GM12878 (cell line): ENCODE measurements at regions not wholly inside any gene's neighbourhood (a gene's known extent, or its start where the extent isn't known, plus 50 kb on each side); places are given as distances from the start of the nearest gene placed in this dataset.

Source experiments
- ATAC-seq: fragments of 200-7000 bp; cut with Tn5 transposase; 3 replicates; pipeline ENCODE4 v1.9.1; 2020; ENCODE audit warnings: mild to moderate bottlenecking, moderate library complexity
- BruUV-seq: library from RNA; stranded (reverse); fragments of 400-500 nt; replicated peaks from 2 replicates; lab custom pipeline; 2021; lab: Mats Ljungman, UMichigan
- CTCF ChIA-PET: fragments of 300-600 bp; sonication (Branson Sonifier 250); formaldehyde crosslinking; extraction: SDS; loops from one replicate; lab custom pipeline; 2021; ENCODE audit warnings: inconsistent platforms; lab: Yijun Ruan, JAX
- POLR2A ChIA-PET: fragments of 350-600 bp; formaldehyde crosslinking; extraction: SDS; loops from one replicate; lab custom pipeline; 2021; ENCODE audit warnings: inconsistent platforms; lab: Charles Lee
- RAD21 ChIA-PET: fragments of 300-600 bp; sonication (Branson Sonifier 250); formaldehyde crosslinking; loops from one replicate; lab custom pipeline; 2023; ENCODE audit warnings: antibody characterized with exemption; ENCODE audit not compliant: unreplicated experiment; lab: Charles Lee
- SMC1A ChIA-PET: fragments of 300-600 bp; sonication (Branson Sonifier 250); formaldehyde crosslinking; loops from one replicate; lab custom pipeline; 2023; ENCODE audit not compliant: unreplicated experiment, uncharacterized antibody; lab: Charles Lee
- DNase-seq: peaks from one replicate; pipeline ENCODE4 v3.0.0-alpha.2; 2011; ENCODE audit warnings: low read depth, low spot score
- FAIRE-seq: peaks from 3 replicates; lab custom pipeline; 2011; peaks lifted over from hg19 to GRCh38; lab: Jason Lieb, UNC
- H2AFZ ChIP-seq: 2 replicates; pipeline ENCODE4 v1.6.0; 2011; ENCODE audit warnings: low read depth, low read length, control low read depth; ENCODE audit not compliant: control insufficient read depth
- H3K27ac ChIP-seq: 2 replicates; pipeline ENCODE4 v1.5.1; 2011; ENCODE audit warnings: control low read depth; ENCODE audit not compliant: control insufficient read depth, insufficient read depth
- H3K27me3 ChIP-seq, 2 experiments: replicated peaks in 1 of 2; 2 replicates each; pipeline versions ENCODE4 v1.6.0 to v1.6.1; 2011; ENCODE audit warnings: low read length in 1 of 2; ENCODE audit not compliant: control insufficient read depth in 2 of 2, insufficient read depth in 2 of 2
- H3K36me3 ChIP-seq, 2 experiments: 2 replicates each; pipeline ENCODE4 v1.5.1; 2011; ENCODE audit warnings: low read length in 1 of 2; ENCODE audit not compliant: control insufficient read depth in 2 of 2, insufficient read depth in 2 of 2
- H3K4me1 ChIP-seq: 2 replicates; pipeline ENCODE4 v1.6.1; 2011; ENCODE audit warnings: mild to moderate bottlenecking, low read length, moderate library complexity, mixed read lengths; ENCODE audit not compliant: control insufficient read depth, insufficient read depth
- H3K4me2 ChIP-seq: 2 replicates; pipeline ENCODE4 v1.6.0; 2011; ENCODE audit warnings: control low read depth; ENCODE audit not compliant: control insufficient read depth, insufficient read depth
- H3K4me3 ChIP-seq: fragments of 200-600 bp; sonication (generic); 2 replicates; pipeline ENCODE4 v1.5.1; 2016
- H3K79me2 ChIP-seq: 2 replicates; pipeline ENCODE4 v1.6.0; 2011; ENCODE audit warnings: low read length; ENCODE audit not compliant: control insufficient read depth, insufficient read depth
- H3K9ac ChIP-seq: 2 replicates; pipeline ENCODE4 v1.8.0; 2011; ENCODE audit warnings: low read length, control low read depth, mixed read lengths; ENCODE audit not compliant: control insufficient read depth, insufficient read depth
- H3K9me3 ChIP-seq: replicated peaks from 3 replicates; pipeline ENCODE4 v1.5.1; 2011; ENCODE audit warnings: mild to moderate bottlenecking, low read length; ENCODE audit not compliant: control insufficient read depth, insufficient read depth
- H4K20me1 ChIP-seq: 2 replicates; pipeline ENCODE4 v1.6.0; 2011; ENCODE audit not compliant: control insufficient read depth, insufficient read depth
- BCLAF1 ChIP-seq: fragments of 450-650 bp; IDR thresholded peaks from 2 replicates; pipeline ENCODE4 v1.6.1; 2017; ENCODE audit warnings: antibody characterized with exemption, mild to moderate bottlenecking, moderate library complexity
- CUX1 ChIP-seq: IDR thresholded peaks from 2 replicates; pipeline ENCODE4 v1.6.1; 2012; ENCODE audit warnings: improper control_type of control experiment, low read depth, low read length; ENCODE audit not compliant: insufficient replicate concordance
- IRF5 ChIP-seq: fragments of 450-650 bp; IDR thresholded peaks from 2 replicates; pipeline ENCODE4 v1.6.1; 2017; ENCODE audit warnings: borderline replicate concordance
- NR2C2 ChIP-seq: IDR thresholded peaks from 2 replicates; pipeline ENCODE4 v1.6.1; 2011; ENCODE audit warnings: borderline replicate concordance, low read depth; ENCODE audit not compliant: control insufficient read depth, insufficient read length
- SIN3A ChIP-seq: IDR thresholded peaks from 2 replicates; pipeline ENCODE4 v1.6.1; 2012; ENCODE audit warnings: low read depth, low read length, improper control_type of control experiment
- SMAD1 ChIP-seq: fragments of 450-650 bp; IDR thresholded peaks from 2 replicates; pipeline ENCODE4 v1.6.1; 2018; ENCODE audit warnings: mild to moderate bottlenecking, low read depth; ENCODE audit not compliant: partially characterized antibody
- ZBTB40 ChIP-seq: fragments of 450-650 bp; IDR thresholded peaks from 2 replicates; pipeline ENCODE4 v1.6.1; 2016; ENCODE audit warnings: mild to moderate bottlenecking, moderate library complexity, borderline replicate concordance
- ZNF217 ChIP-seq: fragments of 450-650 bp; IDR thresholded peaks from 2 replicates; pipeline ENCODE4 v1.6.1; 2017; ENCODE audit warnings: antibody characterized with exemption, mild to moderate bottlenecking
- ZNF274 ChIP-seq: IDR thresholded peaks from one replicate; pipeline ENCODE4 v1.8.0; 2011; ENCODE audit not compliant: insufficient read length, insufficient read depth
- WGBS: methylation state at CpG from one replicate; pipeline ENCODE4 v1.1.6; 2016; ENCODE audit warnings: low lambda C conversion rate; ENCODE audit not compliant: insufficient replicate concordance, insufficient coverage; ENCODE audit errors: missing lambda C conversion rate; 5-methylcytosine and 5-hydroxymethylcytosine counted together
- in situ Hi-C: fragments of 300-500 bp; cut with MboI; formaldehyde crosslinking; loops from 9 replicates; pipeline ENCODE4 v1.14.3; 2018; ENCODE audit warnings: mixed read lengths
- intact Hi-C: fragments of 100-400 bp; cut with micrococcal nuclease; formaldehyde crosslinking; loops from one replicate; pipeline ENCODE4 v1.14.2; 2022; ENCODE audit not compliant: unreplicated experiment

GRCh38 chr5:43959144-43959543, 356.2 kb downstream of the NNT start (continued):
- no peak for TF ChIP-seq BCLAF1

GRCh38 chr5:43947935-43948334, 345.0 kb downstream of the NNT start:
- no peaks in the 10 kb centered on the region for H3K9me3 ChIP-seq
- SMC1A ChIA-PET: no interaction called here
- no peak for ATAC-seq
- no peaks in the 10 kb centered on the region for H4K20me1 ChIP-seq
- H2AFZ ChIP-seq: no peak overlapping the region
- RAD21 ChIA-PET: no interaction called here
- CTCF ChIA-PET: no interaction called here
- no peak overlapping the region for H3K9ac ChIP-seq
- no peaks in the 10 kb centered on the region for H3K36me3 ChIP-seq
- FAIRE-seq: no peak
- POLR2A ChIA-PET: no interaction called here
- no peak for DNase-seq
- no peak overlapping the region for H3K27ac ChIP-seq
- H3K4me1 ChIP-seq: no peaks in the 10 kb centered on the region
- no peaks in the 10 kb centered on the region for H3K27me3 ChIP-seq
- intact Hi-C loops: no loop called here
- no peak overlapping the region for H3K4me3 ChIP-seq
- no peak overlapping the region for H3K4me2 ChIP-seq
- 36% methylated on average over 2 of the region's 2 CpGs for WGBS
- in situ Hi-C loops: no loop called here
- no peaks in the 10 kb centered on the region for H3K79me2 ChIP-seq
- BruUV-seq: no TSS peak
- TF ChIP-seq ZBTB40 (no peak), SMAD1 (no peak), NR2C2 (no peak), CUX1 (no peak), IRF5 (no peak), ZNF274 (no peak), SIN3A (no peak), ZNF217 (no peak)
